IMR-90 (cell line): ENCODE measurements at regions not wholly inside any gene's neighbourhood (a gene's known extent, or its start where the extent isn't known, plus 50 kb on each side); places are given as distances from the start of the nearest gene placed in this dataset.

Source experiments
- ATAC-seq: fragments of 200-7000 bp; cut with Tn5 transposase; 2 replicates; pipeline ENCODE4 v1.9.1; 2020; ENCODE audit warnings: low read depth, mild to moderate bottlenecking, moderate library complexity
- BruUV-seq: library from RNA; stranded (reverse); fragments of 400-500 nt; replicated peaks from 2 replicates; lab custom pipeline; 2021; lab: Mats Ljungman, UMichigan
- CTCF ChIA-PET: fragments of 300-600 bp; formaldehyde crosslinking; extraction: SDS; loops from one replicate; lab custom pipeline; 2021; ENCODE audit warnings: antibody characterized with exemption; lab: Yijun Ruan, JAX
- POLR2A ChIA-PET: fragments of 300-600 bp; sonication (Branson Sonifier 250); formaldehyde crosslinking; loops from one replicate; lab custom pipeline; 2022; ENCODE audit warnings: antibody characterized with exemption; ENCODE audit not compliant: unreplicated experiment; lab: Charles Lee
- DNase-seq: peaks from one replicate; pipeline ENCODE4 v3.0.0; 2013
- H2AFZ ChIP-seq: replicated peaks from 2 replicates; pipeline ENCODE3; 2013; ENCODE audit warnings: low read length, mild to moderate bottlenecking; ENCODE audit not compliant: poor library complexity
- H2AK5ac ChIP-seq: 2 replicates; pipeline ENCODE4 v1.6.1; 2013; ENCODE audit warnings: low read depth, low read length, inconsistent platforms
- H2AK9ac ChIP-seq: replicated peaks from 2 replicates; pipeline ENCODE3; 2013; ENCODE audit warnings: mild to moderate bottlenecking, low read depth, low read length, moderate library complexity; ENCODE audit not compliant: poor library complexity
- H2BK120ac ChIP-seq: 2 replicates; pipeline ENCODE4 v1.6.1; 2013; ENCODE audit warnings: low read depth, low read length, inconsistent platforms
- H2BK15ac ChIP-seq: 3 replicates; pipeline ENCODE4 v1.6.1; 2013; ENCODE audit warnings: low read depth, low read length, inconsistent platforms
- H2BK20ac ChIP-seq: 2 replicates; pipeline ENCODE4 v1.6.1; 2013; ENCODE audit warnings: low read depth, mild to moderate bottlenecking, inconsistent platforms, low read length, moderate library complexity
- H2BK5ac ChIP-seq: 2 replicates; pipeline ENCODE4 v1.6.1; 2013; ENCODE audit warnings: mild to moderate bottlenecking, low read depth, low read length, inconsistent platforms; ENCODE audit not compliant: poor library complexity, severe bottlenecking
- H3K14ac ChIP-seq: replicated peaks from 2 replicates; pipeline ENCODE4 v1.6.1; 2013; ENCODE audit warnings: low read depth, low read length, inconsistent platforms
- H3K18ac ChIP-seq: 2 replicates; pipeline ENCODE4 v1.6.1; 2013; ENCODE audit warnings: low read depth, low read length, control low read depth
- H3K23ac ChIP-seq: 2 replicates; pipeline ENCODE4 v1.6.1; 2013; ENCODE audit warnings: low read depth, low read length, inconsistent platforms
- H3K27ac ChIP-seq: 2 replicates; pipeline ENCODE4 v1.5.1; 2013; ENCODE audit warnings: mild to moderate bottlenecking, control low read depth, low read length; ENCODE audit not compliant: insufficient read depth
- H3K27me3 ChIP-seq: 2 replicates; pipeline ENCODE4 v1.6.1; 2013; ENCODE audit warnings: low read length; ENCODE audit not compliant: control insufficient read depth, insufficient read depth
- H3K36me3 ChIP-seq: 2 replicates; pipeline ENCODE4 v1.6.1; 2013; ENCODE audit warnings: low read length, mixed read lengths; ENCODE audit not compliant: control insufficient read depth, insufficient read depth
- H3K4ac ChIP-seq: 2 replicates; pipeline ENCODE4 v1.6.1; 2013; ENCODE audit warnings: low read depth, low read length, inconsistent platforms
- H3K4me1 ChIP-seq: 2 replicates; pipeline ENCODE4 v1.6.1; 2013; ENCODE audit warnings: low read length, mixed read lengths; ENCODE audit not compliant: control insufficient read depth, insufficient read depth
- H3K4me2 ChIP-seq: 2 replicates; pipeline ENCODE4 v1.6.1; 2013; ENCODE audit warnings: low read depth, mild to moderate bottlenecking, control low read depth, low read length, moderate library complexity
- H3K4me3 ChIP-seq: 2 replicates; pipeline ENCODE4 v1.5.1; 2013; ENCODE audit warnings: low read depth, mild to moderate bottlenecking, control low read depth, low read length, moderate library complexity; ENCODE audit not compliant: insufficient read depth
- H3K56ac ChIP-seq: 2 replicates; pipeline ENCODE4 v1.6.1; 2013; ENCODE audit warnings: low read length, inconsistent platforms; ENCODE audit not compliant: insufficient read depth; ENCODE audit errors: extremely low read depth
- H3K79me1 ChIP-seq, 2 experiments: 2 replicates each; pipeline ENCODE4 v1.6.1; 2013; ENCODE audit warnings: low read length in 2 of 2, inconsistent platforms in 1 of 2, low read depth in 1 of 2
- H3K9ac ChIP-seq: 2 replicates; pipeline ENCODE4 v1.6.1; 2013; ENCODE audit warnings: low read depth, low read length, control low read depth
- H3K9me1 ChIP-seq: 2 replicates; pipeline ENCODE4 v1.6.1; 2013; ENCODE audit warnings: low read length, inconsistent platforms; ENCODE audit not compliant: insufficient read depth
- H3K9me3 ChIP-seq: 2 replicates; pipeline ENCODE4 v1.6.1; 2013; ENCODE audit warnings: low read length; ENCODE audit not compliant: control insufficient read depth, insufficient read depth
- H4K20me1 ChIP-seq: 2 replicates; pipeline ENCODE4 v1.6.1; 2013; ENCODE audit warnings: low read length, inconsistent platforms; ENCODE audit not compliant: insufficient read depth
- H4K5ac ChIP-seq: 2 replicates; pipeline ENCODE4 v1.6.1; 2013; ENCODE audit warnings: mild to moderate bottlenecking, low read depth, low read length, control low read depth
- H4K8ac ChIP-seq, 2 experiments: 2 replicates each; pipeline ENCODE4 v1.6.1; 2013; ENCODE audit warnings: low read depth in 2 of 2, low read length in 2 of 2, control low read depth in 1 of 2, inconsistent platforms in 1 of 2
- H4K91ac ChIP-seq: 2 replicates; pipeline ENCODE4 v1.6.1; 2013; ENCODE audit warnings: low read depth, low read length, inconsistent platforms; ENCODE audit not compliant: insufficient read depth
- BHLHE40 ChIP-seq: fragments of 150-350 bp; IDR thresholded peaks from 2 replicates; pipeline ENCODE4 v1.6.1; 2016; ENCODE audit warnings: mild to moderate bottlenecking, low read depth, low read length
- CEBPB ChIP-seq: IDR thresholded peaks from 2 replicates; pipeline ENCODE4 v1.6.1; 2012; ENCODE audit warnings: low read depth, low read length, improper control_type of control experiment
- CHD1 ChIP-seq: IDR thresholded peaks from 2 replicates; pipeline ENCODE4 v1.6.1; 2012; ENCODE audit warnings: low read depth, low read length, improper control_type of control experiment
- MAFK ChIP-seq: IDR thresholded peaks from 2 replicates; pipeline ENCODE4 v1.6.1; 2012; ENCODE audit warnings: low read depth, low read length, improper control_type of control experiment
- MAZ ChIP-seq: IDR thresholded peaks from 2 replicates; pipeline ENCODE4 v1.6.1; 2012; ENCODE audit warnings: low read depth, mild to moderate bottlenecking, low read length, improper control_type of control experiment, moderate library complexity, borderline replicate concordance
- MXI1 ChIP-seq: IDR thresholded peaks from 2 replicates; pipeline ENCODE4 v1.6.1; 2012; ENCODE audit warnings: low read depth, mild to moderate bottlenecking, low read length, moderate library complexity, borderline replicate concordance
- NFE2L2 ChIP-seq: fragments of 150-350 bp; IDR thresholded peaks from 2 replicates; pipeline ENCODE4 v1.6.1; 2016; ENCODE audit warnings: low read depth, mild to moderate bottlenecking, low read length
- POLR2A ChIP-seq: IDR thresholded peaks from 2 replicates; pipeline ENCODE4 v1.6.1; 2012; ENCODE audit warnings: mild to moderate bottlenecking, low read depth, low read length
- RAD21 ChIP-seq: IDR thresholded peaks from 2 replicates; pipeline ENCODE4 v1.6.1; 2012; ENCODE audit warnings: low read length, improper control_type of control experiment
- RCOR1 ChIP-seq: IDR thresholded peaks from 2 replicates; pipeline ENCODE4 v1.6.1; 2012; ENCODE audit warnings: mild to moderate bottlenecking, low read length, improper control_type of control experiment; ENCODE audit not compliant: insufficient replicate concordance
- RFX5 ChIP-seq: IDR thresholded peaks from 2 replicates; pipeline ENCODE4 v1.8.0; 2012; ENCODE audit warnings: low read depth, mild to moderate bottlenecking, low read length, moderate library complexity
- SMC3 ChIP-seq: fragments of 150-350 bp; IDR thresholded peaks from 2 replicates; pipeline ENCODE4 v1.6.1; 2016; ENCODE audit warnings: low read depth, mild to moderate bottlenecking, antibody characterized with exemption, low read length, moderate library complexity
- WGBS, 2 experiments: methylation state at CpG; one replicate each; pipeline versions ENCODE4 v1.1.5 to v1.1.7; 2013; ENCODE audit warnings: missing lambda C conversion rate in 2 of 2; ENCODE audit not compliant: insufficient read length in 1 of 2; ENCODE audit errors: extremely low coverage in 2 of 2; 5-methylcytosine and 5-hydroxymethylcytosine counted together
- dilution Hi-C: fragments of 300-500 bp; cut with HindIII; formaldehyde crosslinking; loops from one replicate; pipeline ENCODE4 v1.14.3; 2018; ENCODE audit warnings: low sequenced_read_pairs; ENCODE audit not compliant: unreplicated experiment
- in situ Hi-C: fragments of 300-500 bp; cut with MboI; formaldehyde crosslinking; loops from 3 replicates; pipeline ENCODE4 v1.14.3; 2019; ENCODE audit warnings: low sequenced_read_pairs, inconsistent platforms, mixed read lengths
- intact Hi-C: fragments of 100-400 bp; cut with micrococcal nuclease; formaldehyde crosslinking; loops from 2 replicates; pipeline ENCODE4 v1.10.0; 2022
- TF ChIP-seq, protein P1 (sequence below): conservative IDR thresholded peaks from 2 replicates; pipeline ENCODE4 v1.5.1; 2012; ENCODE audit warnings: mild to moderate bottlenecking, low read depth, low read length, improper control_type of control experiment
- TF ChIP-seq, protein P2 (sequence below): fragments of 150-350 bp; IDR thresholded peaks from 2 replicates; pipeline ENCODE4 v1.6.1; 2017; ENCODE audit warnings: mild to moderate bottlenecking, antibody characterized with exemption, low read length, low read depth
- TF ChIP-seq, protein P3 (sequence below): fragments of 150-350 bp; IDR thresholded peaks from 2 replicates; pipeline ENCODE4 v1.6.1; 2016; ENCODE audit warnings: low read depth, mild to moderate bottlenecking, low read length, moderate library complexity, borderline replicate concordance

DNA sequence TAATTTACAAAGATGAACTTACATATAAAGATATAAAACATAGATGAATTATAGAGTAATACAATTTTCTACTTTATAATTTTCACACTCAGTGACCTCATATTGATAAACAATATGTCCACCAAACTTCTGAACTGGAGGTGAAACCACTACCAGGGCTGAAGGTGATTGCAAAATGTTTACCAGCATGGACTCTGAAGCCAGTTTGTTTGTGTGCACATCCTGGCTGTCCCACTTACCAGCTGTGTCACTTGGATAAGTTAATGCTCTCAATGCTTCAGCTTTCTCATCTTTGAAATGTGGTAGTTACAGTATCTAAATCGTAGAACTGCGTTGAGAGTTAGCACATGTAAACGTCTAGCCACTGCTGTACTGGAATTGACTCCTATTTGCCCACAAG is 392.6 kb downstream of the HNRNPD start:
- Histone ChIP-seq H2BK15ac (no peak overlapping the region), H2BK5ac (no peak overlapping the region), H3K56ac (no peak overlapping the region), H2BK20ac (no peak overlapping the region), H3K27ac (no peak overlapping the region), H3K4me3 (no peak overlapping the region), H3K23ac (no peak overlapping the region), H3K9ac (no peak overlapping the region), H3K36me3 (no peaks in the 10 kb centered on the region), H4K8ac (no peak overlapping the region), H3K27me3 (no peaks in the 10 kb centered on the region), H3K4ac (no peak overlapping the region), H3K9me3 (no peaks in the 10 kb centered on the region), H3K4me1 (no peaks in the 10 kb centered on the region), H4K5ac (no peak overlapping the region), H3K9me1 (no peaks in the 10 kb centered on the region; the same call in 1 of the 2 replicates), H4K20me1 (no peaks in the 10 kb centered on the region), H3K79me1 (no peaks in the 10 kb centered on the region), H3K18ac (no peak overlapping the region), H3K4me2 (no peak overlapping the region), H2BK120ac (no peak overlapping the region), H2AK5ac (no peak overlapping the region), H2AFZ (no peak overlapping the region), H2AK9ac (no peak overlapping the region), H3K14ac (no peak overlapping the region), H4K91ac (no peak overlapping the region)
- no peak for ATAC-seq
- in situ Hi-C loops, result no loop called here
- POLR2A ChIA-PET, result no interaction called here
- intact Hi-C loops, result no loop called here
- no peak for DNase-seq
- no CpG with 5 or more reads among the region's 3 CpGs for WGBS, 2 experiments
- TF ChIP-seq, protein P1, sequence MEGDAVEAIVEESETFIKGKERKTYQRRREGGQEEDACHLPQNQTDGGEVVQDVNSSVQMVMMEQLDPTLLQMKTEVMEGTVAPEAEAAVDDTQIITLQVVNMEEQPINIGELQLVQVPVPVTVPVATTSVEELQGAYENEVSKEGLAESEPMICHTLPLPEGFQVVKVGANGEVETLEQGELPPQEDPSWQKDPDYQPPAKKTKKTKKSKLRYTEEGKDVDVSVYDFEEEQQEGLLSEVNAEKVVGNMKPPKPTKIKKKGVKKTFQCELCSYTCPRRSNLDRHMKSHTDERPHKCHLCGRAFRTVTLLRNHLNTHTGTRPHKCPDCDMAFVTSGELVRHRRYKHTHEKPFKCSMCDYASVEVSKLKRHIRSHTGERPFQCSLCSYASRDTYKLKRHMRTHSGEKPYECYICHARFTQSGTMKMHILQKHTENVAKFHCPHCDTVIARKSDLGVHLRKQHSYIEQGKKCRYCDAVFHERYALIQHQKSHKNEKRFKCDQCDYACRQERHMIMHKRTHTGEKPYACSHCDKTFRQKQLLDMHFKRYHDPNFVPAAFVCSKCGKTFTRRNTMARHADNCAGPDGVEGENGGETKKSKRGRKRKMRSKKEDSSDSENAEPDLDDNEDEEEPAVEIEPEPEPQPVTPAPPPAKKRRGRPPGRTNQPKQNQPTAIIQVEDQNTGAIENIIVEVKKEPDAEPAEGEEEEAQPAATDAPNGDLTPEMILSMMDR, result no peak
- no peak for TF ChIP-seq CHD1
- no peak for TF ChIP-seq MXI1
- no peak for TF ChIP-seq BHLHE40
- no peak for TF ChIP-seq POLR2A
- no peak for TF ChIP-seq MAZ
- TF ChIP-seq, protein P2, sequence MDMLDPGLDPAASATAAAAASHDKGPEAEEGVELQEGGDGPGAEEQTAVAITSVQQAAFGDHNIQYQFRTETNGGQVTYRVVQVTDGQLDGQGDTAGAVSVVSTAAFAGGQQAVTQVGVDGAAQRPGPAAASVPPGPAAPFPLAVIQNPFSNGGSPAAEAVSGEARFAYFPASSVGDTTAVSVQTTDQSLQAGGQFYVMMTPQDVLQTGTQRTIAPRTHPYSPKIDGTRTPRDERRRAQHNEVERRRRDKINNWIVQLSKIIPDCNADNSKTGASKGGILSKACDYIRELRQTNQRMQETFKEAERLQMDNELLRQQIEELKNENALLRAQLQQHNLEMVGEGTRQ, result no peak
- no peak for TF ChIP-seq MAFK
- no peak for TF ChIP-seq CEBPB
- TF ChIP-seq RCOR1, result no peak
- no peak for TF ChIP-seq SMC3
- TF ChIP-seq RFX5, result no peak
- TF ChIP-seq RAD21, result no peak
- no peak for TF ChIP-seq NFE2L2
- TF ChIP-seq, protein P3, sequence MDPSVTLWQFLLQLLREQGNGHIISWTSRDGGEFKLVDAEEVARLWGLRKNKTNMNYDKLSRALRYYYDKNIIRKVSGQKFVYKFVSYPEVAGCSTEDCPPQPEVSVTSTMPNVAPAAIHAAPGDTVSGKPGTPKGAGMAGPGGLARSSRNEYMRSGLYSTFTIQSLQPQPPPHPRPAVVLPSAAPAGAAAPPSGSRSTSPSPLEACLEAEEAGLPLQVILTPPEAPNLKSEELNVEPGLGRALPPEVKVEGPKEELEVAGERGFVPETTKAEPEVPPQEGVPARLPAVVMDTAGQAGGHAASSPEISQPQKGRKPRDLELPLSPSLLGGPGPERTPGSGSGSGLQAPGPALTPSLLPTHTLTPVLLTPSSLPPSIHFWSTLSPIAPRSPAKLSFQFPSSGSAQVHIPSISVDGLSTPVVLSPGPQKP, result no peak
- BruUV-seq, result no TSS peak
- dilution Hi-C loops, result no loop called here
- CTCF ChIA-PET, result no interaction called here
